Dendritic cell treated with granulocyte-macrophage colony-stimulating factor and Interleukin-4, amounts not matched to agents 40 ng/mL and 50 ng/mL, for 4 days (primary cell): ENCODE measurements at regions not wholly inside any gene's neighbourhood (a gene's known extent, or its start where the extent isn't known, plus 50 kb on each side); places are given as distances from the start of the nearest gene placed in this dataset.

Experiments used
- H3K27ac Mint-ChIP-seq: one replicate; pipeline ENCODE4 v1.8.0; 2022; ENCODE audit warnings: mild to moderate bottlenecking, mixed read lengths
- H3K27me3 Mint-ChIP-seq: one replicate; pipeline ENCODE4 v1.8.0; 2022; ENCODE audit warnings: mild to moderate bottlenecking, mixed read lengths
- H3K36me3 Mint-ChIP-seq: one replicate; pipeline ENCODE4 v1.8.0; 2022; ENCODE audit warnings: low read depth, mixed read lengths
- H3K4me1 Mint-ChIP-seq: one replicate; pipeline ENCODE4 v1.8.0; 2022; ENCODE audit warnings: low read depth, mixed read lengths
- H3K4me3 Mint-ChIP-seq: one replicate; pipeline ENCODE4 v1.8.0; 2022; ENCODE audit warnings: mild to moderate bottlenecking, moderate library complexity, mixed read lengths
- H3K9me3 Mint-ChIP-seq: one replicate; pipeline ENCODE4 v1.8.0; 2022; ENCODE audit warnings: mixed read lengths
- intact Hi-C: fragments of 100-400 bp; cut with micrococcal nuclease; formaldehyde crosslinking; loops from one replicate; pipeline ENCODE4 v1.15.0; 2022

GRCh38 chr2:172658945-172659344, 76.7 kb upstream of the RAPGEF4 start:
- H3K36me3 Mint-ChIP-seq: no peaks in the 10 kb centered on the region
- intact Hi-C loops: no loop called here
- H3K27me3 Mint-ChIP-seq: no peaks in the 10 kb centered on the region
- no peak overlapping the region for H3K27ac Mint-ChIP-seq
- no peak overlapping the region for H3K4me3 Mint-ChIP-seq
- H3K4me1 Mint-ChIP-seq: no peaks in the 10 kb centered on the region
- H3K9me3 Mint-ChIP-seq: peaks cover 33% of the 10 kb centered on the region

- intact Hi-C loops: no loop called here
- Mint-ChIP-seq H3K4me3 (no peak overlapping the region), H3K27me3 (peaks cover 2% of the 10 kb centered on the region), H3K9me3 (peaks cover 49% of the 10 kb centered on the region), H3K27ac (no peak overlapping the region), H3K4me1 (peaks cover 2% of the 10 kb centered on the region), H3K36me3 (no peaks in the 10 kb centered on the region)
Observed at GRCh38 chr2:172662099-172662498, 73.5 kb upstream of the RAPGEF4 start.

GRCh38 chr2:172664766-172665165, 70.9 kb upstream of the RAPGEF4 start:
- Mint-ChIP-seq H3K9me3 (peaks cover 29% of the 10 kb centered on the region), H3K27me3 (peaks cover 5% of the 10 kb centered on the region), H3K4me1 (peaks cover 5% of the 10 kb centered on the region), H3K27ac (no peak overlapping the region), H3K36me3 (no peaks in the 10 kb centered on the region), H3K4me3 (no peak overlapping the region)
- intact Hi-C loops: no loop called here

- Mint-ChIP-seq H3K27ac (no peak overlapping the region), H3K36me3 (no peaks in the 10 kb centered on the region), H3K27me3 (peaks cover 11% of the 10 kb centered on the region), H3K4me1 (peaks cover 5% of the 10 kb centered on the region), H3K4me3 (no peak overlapping the region), H3K9me3 (peaks cover 18% of the 10 kb centered on the region)
- intact Hi-C loops: no loop called here
Observed at GRCh38 chr2:172667581-172668325, 67.9 kb upstream of the RAPGEF4 start.

- Mint-ChIP-seq H3K4me3 (no peak overlapping the region), H3K4me1 (peaks cover 13% of the 10 kb centered on the region), H3K36me3 (no peaks in the 10 kb centered on the region), H3K27me3 (peaks cover 12% of the 10 kb centered on the region), H3K9me3 (peaks cover 8% of the 10 kb centered on the region), H3K27ac (no peak overlapping the region)
- intact Hi-C loops: loop anchor here (10.0 kb wide), 1 partner anchor 77 kb away; no protein-coding TSS in a partner anchor
Observed at GRCh38 chr2:172671501-172671900, 64.1 kb upstream of the RAPGEF4 start.

- Mint-ChIP-seq H3K4me1 (peaks cover 11% of the 10 kb centered on the region), H3K36me3 (no peaks in the 10 kb centered on the region), H3K4me3 (no peak overlapping the region), H3K9me3 (peaks cover 2% of the 10 kb centered on the region), H3K27me3 (peaks cover 11% of the 10 kb centered on the region), H3K27ac (no peak overlapping the region)
- intact Hi-C loops: loop anchor here (10.0 kb wide), 1 partner anchor 77 kb away; no protein-coding TSS in a partner anchor
Observed at GRCh38 chr2:172672114-172672513, 63.5 kb upstream of the RAPGEF4 start.

- H3K9me3 Mint-ChIP-seq: no peaks in the 10 kb centered on the region
- H3K27ac Mint-ChIP-seq: no peak overlapping the region
- intact Hi-C loops: loop anchor here (10.0 kb wide), 1 partner anchor 78 kb away; no protein-coding TSS in a partner anchor
- H3K4me1 Mint-ChIP-seq: peaks cover 9% of the 10 kb centered on the region
- H3K36me3 Mint-ChIP-seq: no peaks in the 10 kb centered on the region
- peaks cover 14% of the 10 kb centered on the region for H3K27me3 Mint-ChIP-seq
- H3K4me3 Mint-ChIP-seq: no peak overlapping the region
Observed at GRCh38 chr2:172673056-172673683, 62.5 kb upstream of the RAPGEF4 start.

GRCh38 chr2:172674034-172674967, 61.3 kb upstream of the RAPGEF4 start:
- Mint-ChIP-seq H3K36me3 (no peaks in the 10 kb centered on the region), H3K27ac (no peak overlapping the region), H3K4me1 (peaks cover 9% of the 10 kb centered on the region), H3K27me3 (peaks cover 14% of the 10 kb centered on the region), H3K9me3 (no peaks in the 10 kb centered on the region), H3K4me3 (peak overlapping the region; percentile 62)
- intact Hi-C loops: loop anchor here (10.0 kb wide), 1 partner anchor 80 kb away; no protein-coding TSS in a partner anchor

GRCh38 chr2:172674968-172675303, 60.7 kb upstream of the RAPGEF4 start:
- Mint-ChIP-seq H3K4me3 (no peak overlapping the region), H3K27ac (no peak overlapping the region)
- intact Hi-C loops: loop anchor here (10.0 kb wide), 1 partner anchor 80 kb away; no protein-coding TSS in a partner anchor

GRCh38 chr2:172677363-172677762, 58.3 kb upstream of the RAPGEF4 start:
- intact Hi-C loops: loop anchor here (10.0 kb wide), 1 partner anchor 83 kb away; no protein-coding TSS in a partner anchor
- no peak overlapping the region for H3K4me3 Mint-ChIP-seq
- H3K9me3 Mint-ChIP-seq: no peaks in the 10 kb centered on the region
- no peak overlapping the region for H3K27ac Mint-ChIP-seq
- peaks cover 7% of the 10 kb centered on the region for H3K27me3 Mint-ChIP-seq
- no peaks in the 10 kb centered on the region for H3K36me3 Mint-ChIP-seq
- H3K4me1 Mint-ChIP-seq: peaks cover 9% of the 10 kb centered on the region

More at GRCh38 chr2:172674968-172675303, 60.7 kb upstream of the RAPGEF4 start:
- no peaks in the 10 kb centered on the region for H3K36me3 Mint-ChIP-seq
- H3K27me3 Mint-ChIP-seq: peaks cover 12% of the 10 kb centered on the region
- H3K9me3 Mint-ChIP-seq: no peaks in the 10 kb centered on the region
- H3K4me1 Mint-ChIP-seq: peaks cover 9% of the 10 kb centered on the region

GRCh38 chr2:172680436-172681068, 55.1 kb upstream of the RAPGEF4 start:
- intact Hi-C loops: no loop called here
- H3K9me3 Mint-ChIP-seq: peaks cover 9% of the 10 kb centered on the region
- H3K4me3 Mint-ChIP-seq: no peak overlapping the region
- peaks cover 5% of the 10 kb centered on the region for H3K27me3 Mint-ChIP-seq
- no peaks in the 10 kb centered on the region for H3K4me1 Mint-ChIP-seq
- H3K27ac Mint-ChIP-seq: no peak overlapping the region
- no peaks in the 10 kb centered on the region for H3K36me3 Mint-ChIP-seq

- no peaks in the 10 kb centered on the region for H3K4me1 Mint-ChIP-seq
- no peak overlapping the region for H3K27ac Mint-ChIP-seq
- no peak overlapping the region for H3K4me3 Mint-ChIP-seq
- H3K27me3 Mint-ChIP-seq: peaks cover 2% of the 10 kb centered on the region
- peaks cover 31% of the 10 kb centered on the region for H3K9me3 Mint-ChIP-seq
- intact Hi-C loops: no loop called here
- no peaks in the 10 kb centered on the region for H3K36me3 Mint-ChIP-seq
Observed at GRCh38 chr2:172685467-172685866, 50.2 kb upstream of the RAPGEF4 start.
